Astrocyte (in vitro differentiated cells and primary cell): ENCODE measurements at regions not wholly inside any gene's neighbourhood (a gene's known extent, or its start where the extent isn't known, plus 50 kb on each side); places are given as distances from the start of the nearest gene placed in this dataset.
A peak's percentile ranks its signal among the peaks of the same experiment; 100 is the strongest.
"Not testable (repeated sequence)": the region's sequence is repeated elsewhere in the genome, so short reads cannot be mapped to it uniquely, and the experiment has no call there.

ENCODE experiments used
- DNase-seq: peaks from one replicate; pipeline ENCODE4 v3.0.0-alpha.2; 2010; ENCODE audit warnings: low read depth
- FAIRE-seq: peaks from 2 replicates; lab custom pipeline; 2011; peaks lifted over from hg19 to GRCh38; lab: Jason Lieb, UNC
- H2AFZ ChIP-seq: 2 replicates; pipeline ENCODE4 v1.6.0; 2012; ENCODE audit warnings: low read depth, low read length, inconsistent platforms
- H3K27ac ChIP-seq: 2 replicates; pipeline ENCODE4 v1.5.1; 2011; ENCODE audit warnings: low read depth, low read length, inconsistent platforms
- H3K27me3 ChIP-seq: 2 replicates; pipeline ENCODE4 v1.6.0; 2011; ENCODE audit warnings: low read length, inconsistent platforms; ENCODE audit not compliant: insufficient read depth
- H3K36me3 ChIP-seq: 2 replicates; pipeline ENCODE4 v1.5.1; 2011; ENCODE audit warnings: low read length, inconsistent platforms; ENCODE audit not compliant: insufficient read depth
- H3K4me1 ChIP-seq: 2 replicates; pipeline ENCODE4 v1.5.1; 2011; ENCODE audit warnings: low read length, inconsistent platforms; ENCODE audit not compliant: insufficient read depth
- H3K4me2 ChIP-seq: 2 replicates; pipeline ENCODE4 v1.6.0; 2012; ENCODE audit warnings: low read length, inconsistent platforms
- H3K4me3 ChIP-seq: 2 replicates; pipeline ENCODE4 v1.5.1; 2011; ENCODE audit warnings: low read depth, mild to moderate bottlenecking, low read length, inconsistent platforms; ENCODE audit not compliant: insufficient read depth
- H3K79me2 ChIP-seq: 2 replicates; pipeline ENCODE4 v1.6.0; 2012; ENCODE audit warnings: mild to moderate bottlenecking, low read length, inconsistent platforms; ENCODE audit not compliant: insufficient read depth
- H3K9ac ChIP-seq: 2 replicates; pipeline ENCODE4 v1.6.0; 2012; ENCODE audit warnings: mild to moderate bottlenecking, low read length, inconsistent platforms
- H3K9me3 ChIP-seq: 2 replicates; pipeline ENCODE4 v1.5.1; 2012; ENCODE audit warnings: low read depth, mild to moderate bottlenecking, low read length, inconsistent platforms; ENCODE audit not compliant: insufficient read depth
- H4K20me1 ChIP-seq: 2 replicates; pipeline ENCODE4 v1.6.0; 2012; ENCODE audit warnings: low read length, inconsistent platforms; ENCODE audit not compliant: insufficient read depth
- H3K27ac Mint-ChIP-seq: one replicate; pipeline ENCODE4 v1.8.0; 2021; ENCODE audit warnings: mild to moderate bottlenecking, mixed read lengths; ENCODE audit not compliant: unreplicated experiment
- H3K27me3 Mint-ChIP-seq: one replicate; pipeline ENCODE4 v1.8.0; 2021; ENCODE audit warnings: low read depth, mixed read lengths; ENCODE audit not compliant: unreplicated experiment
- H3K36me3 Mint-ChIP-seq: one replicate; pipeline ENCODE4 v1.8.0; 2021; ENCODE audit warnings: low read depth, mixed read lengths; ENCODE audit not compliant: unreplicated experiment
- H3K4me1 Mint-ChIP-seq: one replicate; pipeline ENCODE4 v1.8.0; 2021; ENCODE audit warnings: low read depth, mixed read lengths; ENCODE audit not compliant: unreplicated experiment
- H3K4me3 Mint-ChIP-seq: one replicate; pipeline ENCODE4 v1.8.0; 2021; ENCODE audit warnings: mild to moderate bottlenecking, moderate library complexity, mixed read lengths; ENCODE audit not compliant: unreplicated experiment
- H3K9me3 Mint-ChIP-seq: one replicate; pipeline ENCODE4 v1.8.0; 2021; ENCODE audit warnings: mild to moderate bottlenecking, mixed read lengths; ENCODE audit not compliant: unreplicated experiment

GRCh38 chr16:29222008-29222407 is 184.5 kb downstream of the NPIPB11 start:
- peaks cover 13% of the 10 kb centered on the region for H3K79me2 ChIP-seq
- not testable (repeated sequence) for H3K27me3 Mint-ChIP-seq, H3K4me1 Mint-ChIP-seq, H3K4me3 Mint-ChIP-seq, H2AFZ ChIP-seq, H3K27ac Mint-ChIP-seq, H3K36me3 ChIP-seq, H4K20me1 ChIP-seq, H3K4me3 ChIP-seq, H3K9me3 ChIP-seq, H3K9me3 Mint-ChIP-seq, H3K36me3 Mint-ChIP-seq, H3K27me3 ChIP-seq, DNase-seq
- peak overlapping the region; percentile 59 for H3K4me2 ChIP-seq
- peak overlapping the region; percentile 58 for H3K9ac ChIP-seq
- peak; percentile 23 for FAIRE-seq
- peak overlapping the region; percentile 93 for H3K27ac ChIP-seq
- H3K4me1 ChIP-seq = peaks cover 24% of the 10 kb centered on the region

- not testable (repeated sequence) for H3K27ac Mint-ChIP-seq, H3K4me3 ChIP-seq, H3K9me3 Mint-ChIP-seq, FAIRE-seq, H3K27me3 Mint-ChIP-seq, H3K27me3 ChIP-seq, H3K9me3 ChIP-seq, H3K4me1 Mint-ChIP-seq, H3K36me3 ChIP-seq, H3K36me3 Mint-ChIP-seq, H2AFZ ChIP-seq, H3K4me3 Mint-ChIP-seq, H4K20me1 ChIP-seq
- Histone ChIP-seq H3K9ac (peak overlapping the region; percentile 58), H3K4me1 (peaks cover 24% of the 10 kb centered on the region), H3K79me2 (peaks cover 13% of the 10 kb centered on the region), H3K4me2 (peak overlapping the region; percentile 59), H3K27ac (peak overlapping the region; percentile 93)
- DNase-seq = peak; percentile 77
Observed at GRCh38 chr16:29221281-29221955, 185.1 kb downstream of the NPIPB11 start.

- peaks cover 24% of the 10 kb centered on the region for H3K4me1 ChIP-seq
- peak overlapping the region; percentile 85 for H3K9ac ChIP-seq
- H3K9me3 Mint-ChIP-seq, H3K27me3 ChIP-seq, H3K27me3 Mint-ChIP-seq, H3K36me3 ChIP-seq, H3K27ac Mint-ChIP-seq, H4K20me1 ChIP-seq, H3K4me3 Mint-ChIP-seq, H3K36me3 Mint-ChIP-seq, H3K9me3 ChIP-seq, H3K4me1 Mint-ChIP-seq: not testable (repeated sequence)
- FAIRE-seq (peak; percentile 92), DNase-seq (peak; percentile 89)
- peak overlapping the region; percentile 90 for H3K4me2 ChIP-seq
- H3K79me2 ChIP-seq = peaks cover 13% of the 10 kb centered on the region
- peak overlapping the region; percentile 66 for H2AFZ ChIP-seq
- H3K27ac ChIP-seq = peak overlapping the region; percentile 93
- H3K4me3 ChIP-seq = peak overlapping the region; percentile 64
Observed at GRCh38 chr16:29220647-29221191, 185.8 kb downstream of the NPIPB11 start.

GRCh38 chr16:29219966-29220646 is 186.4 kb downstream of the NPIPB11 start:
- not testable (repeated sequence) for H3K27me3 ChIP-seq, FAIRE-seq, H3K4me1 Mint-ChIP-seq, H3K27ac Mint-ChIP-seq, H3K9me3 Mint-ChIP-seq, H3K27me3 Mint-ChIP-seq, H3K9me3 ChIP-seq, H4K20me1 ChIP-seq, H3K36me3 ChIP-seq, H3K36me3 Mint-ChIP-seq, H3K4me3 Mint-ChIP-seq
- Histone ChIP-seq H2AFZ (peak overlapping the region; percentile 66), H3K9ac (peak overlapping the region; percentile 85), H3K79me2 (peaks cover 13% of the 10 kb centered on the region), H3K4me2 (peak overlapping the region; percentile 90), H3K4me1 (peaks cover 24% of the 10 kb centered on the region), H3K27ac (peak overlapping the region; percentile 93), H3K4me3 (peak overlapping the region; percentile 64)
- DNase-seq = peak; percentile 34

GRCh38 chr16:29219562-29219961 is 186.9 kb downstream of the NPIPB11 start:
- not testable (repeated sequence) for H3K36me3 Mint-ChIP-seq, H3K4me1 Mint-ChIP-seq, H3K9me3 ChIP-seq, H3K27me3 Mint-ChIP-seq, H3K36me3 ChIP-seq, H2AFZ ChIP-seq, DNase-seq, H3K27ac Mint-ChIP-seq, FAIRE-seq, H3K4me3 Mint-ChIP-seq, H3K9me3 Mint-ChIP-seq, H4K20me1 ChIP-seq, H3K27me3 ChIP-seq
- Histone ChIP-seq H3K4me1 (peaks cover 24% of the 10 kb centered on the region), H3K4me3 (peak overlapping the region; percentile 64), H3K4me2 (peak overlapping the region; percentile 90), H3K9ac (peak overlapping the region; percentile 85), H3K79me2 (peaks cover 13% of the 10 kb centered on the region), H3K27ac (peak overlapping the region; percentile 93)

- not testable (repeated sequence) for H3K9ac ChIP-seq, H3K36me3 Mint-ChIP-seq, H3K27me3 ChIP-seq, H4K20me1 ChIP-seq, H3K27me3 Mint-ChIP-seq, H3K36me3 ChIP-seq, H2AFZ ChIP-seq, H3K4me1 Mint-ChIP-seq, H3K27ac Mint-ChIP-seq, H3K4me3 Mint-ChIP-seq, H3K27ac ChIP-seq, FAIRE-seq, H3K9me3 Mint-ChIP-seq, DNase-seq, H3K9me3 ChIP-seq
- peaks cover 13% of the 10 kb centered on the region for H3K79me2 ChIP-seq
- H3K4me3 ChIP-seq = peak overlapping the region; percentile 64
- H3K4me1 ChIP-seq = peaks cover 24% of the 10 kb centered on the region
- H3K4me2 ChIP-seq = peak overlapping the region; percentile 90
Observed at GRCh38 chr16:29218649-29219048, 187.9 kb downstream of the NPIPB11 start.
